ENCODE measurements at regions not wholly inside any gene's neighbourhood (a gene's known extent, or its start where the extent isn't known, plus 50 kb on each side); places are given as distances from the start of the nearest gene placed in this dataset.

- ChIA-PET CTCF (no interaction called here), POLR2A (no interaction called here)
- no peak overlapping the region for H3K4me3 ChIP-seq (replicated peaks in 1 of 3; ENCODE audit: insufficient read depth in 1 of 3, low read depth in 1 of 3, low read length in 3 of 3)
- H4K20me1 ChIP-seq (replicated peaks; ENCODE audit: control insufficient read depth, extremely low read depth, insufficient read depth, low read length), result no peaks in the 10 kb centered on the region
- BruUV-seq (replicated peaks), result no TSS peak
- no peaks in the 10 kb centered on the region for H3K9me1 ChIP-seq (replicated peaks; ENCODE audit: control insufficient read depth, extremely low read depth, insufficient read depth, low read length)
- no peak overlapping the region for H3K27ac ChIP-seq (ENCODE audit: insufficient read depth, low read depth, low read length)
- FAIRE-seq, result no peak
- no peak for DNase-seq (ENCODE audit: low read depth, low spot score)
- no peaks in the 10 kb centered on the region for H3K36me3 ChIP-seq (ENCODE audit: control insufficient read depth in 2 of 2, extremely low read depth in 1 of 2, insufficient read depth in 2 of 2, low read length in 2 of 2)
- no peak overlapping the region for H2AFZ ChIP-seq (ENCODE audit: low read depth, low read length)
- H3K9ac ChIP-seq (replicated peaks; ENCODE audit: extremely low read depth, insufficient read depth, low read length), result no peak overlapping the region
- peaks cover 1% of the 10 kb centered on the region for H3K9me3 ChIP-seq (replicated peaks; ENCODE audit: control insufficient read depth, insufficient read depth, low read length)
- intact Hi-C loops (cut with micrococcal nuclease) (no loop called here), dilution Hi-C loops (cut with MboI; ENCODE audit: extremely low pct_ligation_motif_present, low sequenced_read_pairs) (no loop called here)
- H3K27me3 ChIP-seq (ENCODE audit: control insufficient read depth in 2 of 2, insufficient read depth in 2 of 2, low read length in 2 of 2), result no peaks in the 10 kb centered on the region
- TF ChIP-seq GATA2 (IDR thresholded peaks at IDR 0.05; ENCODE audit: insufficient read depth, insufficient read length, low read depth, low read length), result no peak
- no peak for TF ChIP-seq MYC (IDR thresholded peaks at IDR 0.05; ENCODE audit: low read depth, low read length)
- TF ChIP-seq EZH2 (IDR thresholded peaks at IDR 0.05; ENCODE audit: borderline replicate concordance, low read depth, low read length, severe bottlenecking), result no peak
- no peak for TF ChIP-seq JUN (IDR thresholded peaks at IDR 0.05; ENCODE audit: borderline replicate concordance, insufficient read depth, insufficient read length, low read depth)
- TF ChIP-seq, protein P1, sequence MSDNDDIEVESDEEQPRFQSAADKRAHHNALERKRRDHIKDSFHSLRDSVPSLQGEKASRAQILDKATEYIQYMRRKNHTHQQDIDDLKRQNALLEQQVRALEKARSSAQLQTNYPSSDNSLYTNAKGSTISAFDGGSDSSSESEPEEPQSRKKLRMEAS (IDR thresholded peaks at IDR 0.05; ENCODE audit: insufficient read depth, insufficient read length), result no peak
- TF ChIP-seq POLR2A (IDR thresholded peaks at IDR 0.05; ENCODE audit: low read depth, low read length), result no peak
- TF ChIP-seq FOS (IDR thresholded peaks at IDR 0.05; ENCODE audit: borderline replicate concordance, insufficient read depth, low read length), result no peak
- no peak for TF ChIP-seq CTCF (IDR thresholded peaks at IDR 0.05; ENCODE audit: extremely low read depth in 1 of 2, insufficient read depth in 1 of 2, low read depth in 1 of 2, low read length in 2 of 2)
- no peak for TF ChIP-seq POLR2AphosphoS5 (IDR thresholded peaks at IDR 0.05; ENCODE audit: insufficient read depth, low read depth, low read length)
- H3K79me2 ChIP-seq (ENCODE audit: control insufficient read depth, insufficient read depth, low read length), result no peaks in the 10 kb centered on the region
- no peaks in the 10 kb centered on the region for H3K4me1 ChIP-seq (ENCODE audit: control insufficient read depth, extremely low read depth, insufficient read depth, low read length)
- H3K4me2 ChIP-seq (ENCODE audit: insufficient read depth, low read length), result no peak overlapping the region
Observed at GRCh38 chr7:156128496-156128895, 316.2 kb upstream of the SHH start.
